ENCODE measurements at regions not wholly inside any gene's neighbourhood (a gene's known extent, or its start where the extent isn't known, plus 50 kb on each side); places are given as distances from the start of the nearest gene placed in this dataset.

DNA sequence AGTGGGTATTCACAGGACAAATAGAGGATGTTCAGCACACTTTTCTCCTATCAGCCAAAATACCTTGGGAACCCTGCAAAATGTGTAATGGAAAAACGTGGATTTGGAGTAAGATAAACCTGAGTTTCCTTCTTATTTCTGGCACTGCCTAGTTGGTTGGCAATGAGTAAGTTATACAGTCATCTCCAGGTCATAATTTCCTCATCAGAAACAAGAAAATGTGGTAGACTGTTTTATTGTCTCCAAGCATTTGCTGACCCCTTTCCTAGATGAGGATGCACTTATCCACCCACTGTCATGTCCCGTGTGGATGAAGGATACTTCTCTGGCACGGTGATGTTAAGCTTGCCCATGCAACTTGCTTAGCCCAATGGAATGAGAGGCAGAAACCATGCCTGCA is 458.0 kb downstream of the KIF2B start:
- TF ChIP-seq, protein P1, sequence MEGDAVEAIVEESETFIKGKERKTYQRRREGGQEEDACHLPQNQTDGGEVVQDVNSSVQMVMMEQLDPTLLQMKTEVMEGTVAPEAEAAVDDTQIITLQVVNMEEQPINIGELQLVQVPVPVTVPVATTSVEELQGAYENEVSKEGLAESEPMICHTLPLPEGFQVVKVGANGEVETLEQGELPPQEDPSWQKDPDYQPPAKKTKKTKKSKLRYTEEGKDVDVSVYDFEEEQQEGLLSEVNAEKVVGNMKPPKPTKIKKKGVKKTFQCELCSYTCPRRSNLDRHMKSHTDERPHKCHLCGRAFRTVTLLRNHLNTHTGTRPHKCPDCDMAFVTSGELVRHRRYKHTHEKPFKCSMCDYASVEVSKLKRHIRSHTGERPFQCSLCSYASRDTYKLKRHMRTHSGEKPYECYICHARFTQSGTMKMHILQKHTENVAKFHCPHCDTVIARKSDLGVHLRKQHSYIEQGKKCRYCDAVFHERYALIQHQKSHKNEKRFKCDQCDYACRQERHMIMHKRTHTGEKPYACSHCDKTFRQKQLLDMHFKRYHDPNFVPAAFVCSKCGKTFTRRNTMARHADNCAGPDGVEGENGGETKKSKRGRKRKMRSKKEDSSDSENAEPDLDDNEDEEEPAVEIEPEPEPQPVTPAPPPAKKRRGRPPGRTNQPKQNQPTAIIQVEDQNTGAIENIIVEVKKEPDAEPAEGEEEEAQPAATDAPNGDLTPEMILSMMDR (conservative IDR thresholded peaks at IDR 0.05; ENCODE audit: low read length) = no peak
- TF ChIP-seq EZH2phosphoT487 (IDR thresholded peaks at IDR 0.05; ENCODE audit: borderline replicate concordance) = no peak

Data from Loucy (cell line).